Endothelial cell of umbilical vein (primary cell): ENCODE measurements at regions not wholly inside any gene's neighbourhood (a gene's known extent, or its start where the extent isn't known, plus 50 kb on each side); places are given as distances from the start of the nearest gene placed in this dataset.

Experiments used
- EZH2 ChIP-seq: IDR thresholded peaks from 2 replicates; pipeline ENCODE4 v1.6.1; 2012; ENCODE audit warnings: borderline replicate concordance, low read depth, mild to moderate bottlenecking, moderate library complexity, low read length, inconsistent platforms; ENCODE audit not compliant: severe bottlenecking
- GATA2 ChIP-seq: IDR thresholded peaks from 2 replicates; pipeline ENCODE4 v1.7.0; 2011; ENCODE audit warnings: low read depth, mild to moderate bottlenecking, moderate library complexity, mixed read lengths, low read length; ENCODE audit not compliant: insufficient read length, insufficient read depth
- MYC ChIP-seq: IDR thresholded peaks from one replicate; pipeline ENCODE4 v1.6.1; 2011; ENCODE audit warnings: mild to moderate bottlenecking, low read depth, low read length
- POLR2AphosphoS5 ChIP-seq: IDR thresholded peaks from 2 replicates; pipeline ENCODE4 v1.6.1; 2012; ENCODE audit warnings: low read depth, mild to moderate bottlenecking, control low read depth, low read length, moderate library complexity; ENCODE audit not compliant: insufficient read depth
- TF ChIP-seq, protein P1 (sequence below), 2 donors: IDR thresholded peaks; 1 replicate in 1 of 2; 2 replicates in 1 of 2; pipeline ENCODE4 v1.5.1; 2011; ENCODE audit warnings: low read length in 2 of 2, mild to moderate bottlenecking in 2 of 2, moderate library complexity in 2 of 2, control low read depth in 1 of 2, inconsistent platforms in 1 of 2, low read depth in 1 of 2; ENCODE audit not compliant: insufficient read depth in 1 of 2; ENCODE audit errors: extremely low read depth in 1 of 2

DNA sequence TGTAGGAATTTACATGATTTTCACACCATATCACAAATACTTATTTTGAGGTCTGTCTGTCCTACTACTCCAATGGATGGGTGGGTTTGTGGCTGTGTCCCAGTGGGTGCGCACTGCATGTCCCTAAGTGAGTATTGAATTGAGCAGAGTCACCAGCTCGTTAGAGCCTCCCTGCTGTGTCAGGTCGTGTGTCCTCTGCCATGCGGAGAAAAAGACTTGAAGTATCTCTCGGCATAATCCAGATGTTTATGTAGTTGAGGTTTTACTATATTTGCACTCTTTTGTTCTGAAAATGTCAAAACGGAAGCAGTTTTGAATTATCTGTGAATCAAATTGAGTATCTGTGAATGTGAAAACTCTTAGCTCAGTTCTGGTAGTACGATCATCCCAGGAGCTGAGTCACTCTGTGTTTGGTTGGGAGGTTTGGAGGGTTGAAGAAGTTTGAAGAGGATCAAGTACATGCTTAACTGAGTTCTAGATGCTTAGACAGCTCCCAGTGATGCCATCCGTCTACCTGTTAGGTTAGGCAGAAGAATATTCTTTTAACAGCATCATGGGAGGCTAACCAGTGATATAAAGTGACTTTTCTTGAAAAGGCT, 194.2 kb downstream of the TENT4A start:
- TF ChIP-seq, protein P1, sequence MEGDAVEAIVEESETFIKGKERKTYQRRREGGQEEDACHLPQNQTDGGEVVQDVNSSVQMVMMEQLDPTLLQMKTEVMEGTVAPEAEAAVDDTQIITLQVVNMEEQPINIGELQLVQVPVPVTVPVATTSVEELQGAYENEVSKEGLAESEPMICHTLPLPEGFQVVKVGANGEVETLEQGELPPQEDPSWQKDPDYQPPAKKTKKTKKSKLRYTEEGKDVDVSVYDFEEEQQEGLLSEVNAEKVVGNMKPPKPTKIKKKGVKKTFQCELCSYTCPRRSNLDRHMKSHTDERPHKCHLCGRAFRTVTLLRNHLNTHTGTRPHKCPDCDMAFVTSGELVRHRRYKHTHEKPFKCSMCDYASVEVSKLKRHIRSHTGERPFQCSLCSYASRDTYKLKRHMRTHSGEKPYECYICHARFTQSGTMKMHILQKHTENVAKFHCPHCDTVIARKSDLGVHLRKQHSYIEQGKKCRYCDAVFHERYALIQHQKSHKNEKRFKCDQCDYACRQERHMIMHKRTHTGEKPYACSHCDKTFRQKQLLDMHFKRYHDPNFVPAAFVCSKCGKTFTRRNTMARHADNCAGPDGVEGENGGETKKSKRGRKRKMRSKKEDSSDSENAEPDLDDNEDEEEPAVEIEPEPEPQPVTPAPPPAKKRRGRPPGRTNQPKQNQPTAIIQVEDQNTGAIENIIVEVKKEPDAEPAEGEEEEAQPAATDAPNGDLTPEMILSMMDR (IDR thresholded peaks at IDR 0.05; ENCODE audit: extremely low read depth in 1 of 2, insufficient read depth in 1 of 2, low read depth in 1 of 2, low read length in 2 of 2), result no peak
- TF ChIP-seq POLR2AphosphoS5 (no peak), EZH2 (no peak), MYC (no peak), GATA2 (no peak)
